ENCODE measurements at regions not wholly inside any gene's neighbourhood (a gene's known extent, or its start where the extent isn't known, plus 50 kb on each side); places are given as distances from the start of the nearest gene placed in this dataset.

DNA sequence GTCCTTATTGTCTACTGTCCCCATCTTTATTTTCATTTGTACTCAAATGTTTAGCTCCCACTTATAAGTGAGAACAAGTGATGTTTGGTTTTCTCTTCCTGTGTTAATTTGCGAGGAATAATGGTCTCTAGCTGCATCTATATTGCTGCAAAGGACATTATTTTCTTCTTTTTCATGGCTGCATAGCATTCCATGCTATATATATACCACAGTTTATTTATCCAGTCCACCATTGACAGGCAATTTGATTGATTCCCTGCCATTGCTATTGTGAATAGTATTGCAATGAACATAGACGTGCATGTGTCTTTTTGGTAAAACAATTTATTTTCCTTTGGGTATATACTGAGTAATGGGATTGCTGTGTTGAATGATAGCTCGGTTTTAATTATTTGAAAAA lies 1545.8 kb upstream of the RAG2 start:
- Mint-ChIP-seq H3K4me1 (ENCODE audit: unreplicated experiment) (no peaks in the 10 kb centered on the region), H3K36me3 (no peaks in the 10 kb centered on the region), H3K27me3 (no peaks in the 10 kb centered on the region), H3K4me3 (no peak overlapping the region), H3K27ac (no peak overlapping the region), H3K9me3 (peaks cover 7% of the 10 kb centered on the region)
- TF ChIP-seq, protein P1, sequence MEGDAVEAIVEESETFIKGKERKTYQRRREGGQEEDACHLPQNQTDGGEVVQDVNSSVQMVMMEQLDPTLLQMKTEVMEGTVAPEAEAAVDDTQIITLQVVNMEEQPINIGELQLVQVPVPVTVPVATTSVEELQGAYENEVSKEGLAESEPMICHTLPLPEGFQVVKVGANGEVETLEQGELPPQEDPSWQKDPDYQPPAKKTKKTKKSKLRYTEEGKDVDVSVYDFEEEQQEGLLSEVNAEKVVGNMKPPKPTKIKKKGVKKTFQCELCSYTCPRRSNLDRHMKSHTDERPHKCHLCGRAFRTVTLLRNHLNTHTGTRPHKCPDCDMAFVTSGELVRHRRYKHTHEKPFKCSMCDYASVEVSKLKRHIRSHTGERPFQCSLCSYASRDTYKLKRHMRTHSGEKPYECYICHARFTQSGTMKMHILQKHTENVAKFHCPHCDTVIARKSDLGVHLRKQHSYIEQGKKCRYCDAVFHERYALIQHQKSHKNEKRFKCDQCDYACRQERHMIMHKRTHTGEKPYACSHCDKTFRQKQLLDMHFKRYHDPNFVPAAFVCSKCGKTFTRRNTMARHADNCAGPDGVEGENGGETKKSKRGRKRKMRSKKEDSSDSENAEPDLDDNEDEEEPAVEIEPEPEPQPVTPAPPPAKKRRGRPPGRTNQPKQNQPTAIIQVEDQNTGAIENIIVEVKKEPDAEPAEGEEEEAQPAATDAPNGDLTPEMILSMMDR (conservative IDR thresholded peaks at IDR 0.05) = no peak
- DNase-seq (ENCODE audit: extremely low spot score, unreplicated experiment) = no peak

DNA sequence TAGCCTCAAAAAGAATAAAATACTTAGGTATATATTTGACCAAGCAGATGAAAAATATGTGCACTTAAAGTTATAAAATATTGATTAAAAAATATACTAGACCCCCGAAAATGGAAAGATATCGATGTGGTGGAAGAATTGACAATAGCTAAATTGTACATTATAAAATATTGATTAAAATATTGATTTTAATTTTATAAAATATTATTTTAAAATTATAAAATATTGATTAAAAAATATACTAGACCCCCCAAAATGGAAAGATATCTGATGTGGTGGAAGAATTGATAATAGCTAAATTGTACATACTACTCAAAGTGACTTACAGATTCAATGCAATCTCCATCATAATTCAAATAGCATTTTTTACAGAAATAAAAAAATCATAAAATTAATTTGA lies 1540.9 kb upstream of the RAG2 start:
- no peaks in the 10 kb centered on the region for H3K4me1 Mint-ChIP-seq (ENCODE audit: unreplicated experiment)
- H3K36me3 Mint-ChIP-seq = no peaks in the 10 kb centered on the region
- TF ChIP-seq, protein P1 (conservative IDR thresholded peaks at IDR 0.05) = no peak
- H3K27me3 Mint-ChIP-seq = no peaks in the 10 kb centered on the region
- H3K27ac Mint-ChIP-seq = no peak overlapping the region
- DNase-seq (ENCODE audit: extremely low spot score, unreplicated experiment) = no peak
- H3K9me3 Mint-ChIP-seq = no peaks in the 10 kb centered on the region
- H3K4me3 Mint-ChIP-seq = no peak overlapping the region

DNA sequence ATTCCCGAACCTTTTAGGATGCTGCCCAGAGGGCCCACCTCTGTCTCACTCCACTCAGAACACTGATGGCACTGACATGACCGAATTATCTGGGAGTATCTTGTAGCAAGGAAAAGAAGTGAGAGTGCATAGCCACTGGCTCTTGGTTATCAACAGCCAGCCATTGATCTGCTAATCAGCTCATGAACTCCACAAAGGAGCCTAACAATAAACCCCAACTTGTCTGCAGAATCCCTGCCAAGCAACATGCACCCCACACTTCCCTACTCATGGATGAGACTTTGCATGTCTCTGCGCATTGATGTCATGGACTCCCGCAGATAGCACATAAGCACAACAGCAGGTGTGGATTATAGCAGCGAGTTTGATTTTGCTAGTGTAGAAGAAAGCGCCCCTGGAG lies 1538.9 kb upstream of the RAG2 start:
- DNase-seq (ENCODE audit: extremely low spot score, unreplicated experiment) = no peak
- no peak overlapping the region for H3K4me3 Mint-ChIP-seq
- no peaks in the 10 kb centered on the region for H3K4me1 Mint-ChIP-seq (ENCODE audit: unreplicated experiment)
- no peak overlapping the region for H3K27ac Mint-ChIP-seq
- H3K36me3 Mint-ChIP-seq = no peaks in the 10 kb centered on the region
- no peaks in the 10 kb centered on the region for H3K9me3 Mint-ChIP-seq
- H3K27me3 Mint-ChIP-seq = no peaks in the 10 kb centered on the region
- TF ChIP-seq, protein P1 (conservative IDR thresholded peaks at IDR 0.05) = no peak

DNA sequence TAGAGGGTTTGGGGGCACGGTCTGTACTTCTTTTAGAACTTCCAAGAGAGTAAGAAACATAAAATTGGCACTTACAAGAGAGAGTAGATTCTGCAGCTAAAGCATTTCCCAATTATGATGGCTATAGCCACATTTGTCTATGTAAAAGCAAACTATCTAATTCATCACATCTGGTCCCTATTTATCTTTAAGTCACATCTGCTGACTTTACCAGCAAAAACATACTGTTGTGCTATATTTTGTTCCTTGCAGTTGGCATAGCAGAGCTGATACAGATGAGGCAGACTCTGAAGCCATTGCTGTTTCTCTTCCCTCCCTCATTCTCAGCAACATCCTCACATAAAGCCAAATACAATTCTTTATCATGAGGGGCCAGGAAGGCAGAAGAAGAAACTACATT lies 1533.5 kb upstream of the RAG2 start:
- no peak for DNase-seq (ENCODE audit: extremely low spot score, unreplicated experiment)
- H3K36me3 Mint-ChIP-seq = no peaks in the 10 kb centered on the region
- TF ChIP-seq, protein P1 (conservative IDR thresholded peaks at IDR 0.05) = no peak
- H3K4me3 Mint-ChIP-seq = no peak overlapping the region
- no peaks in the 10 kb centered on the region for H3K27me3 Mint-ChIP-seq
- peaks cover 3% of the 10 kb centered on the region for H3K9me3 Mint-ChIP-seq
- H3K4me1 Mint-ChIP-seq (ENCODE audit: unreplicated experiment) = peaks cover 14% of the 10 kb centered on the region
- H3K27ac Mint-ChIP-seq = no peak overlapping the region

DNA sequence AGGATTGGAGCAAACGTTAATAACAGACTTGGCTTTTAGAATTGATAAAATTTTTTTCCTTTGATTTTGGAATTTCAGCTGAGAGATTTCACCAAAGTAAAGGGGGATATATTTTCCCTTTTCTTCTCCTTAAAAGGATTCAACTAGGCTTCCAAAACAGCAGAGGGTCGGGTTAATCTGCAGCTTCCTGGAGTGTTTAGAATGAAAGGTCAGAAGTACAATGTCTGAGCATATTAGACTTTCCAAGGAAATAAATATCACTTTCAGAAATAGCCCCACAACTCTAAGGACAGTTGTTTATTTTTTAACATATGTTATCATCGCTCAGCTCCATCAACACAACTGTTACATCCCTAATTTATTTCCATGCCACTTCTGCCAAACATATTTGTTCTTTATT lies 1532.9 kb upstream of the RAG2 start:
- H3K4me3 Mint-ChIP-seq = no peak overlapping the region
- H3K4me1 Mint-ChIP-seq (ENCODE audit: unreplicated experiment) = peaks cover 14% of the 10 kb centered on the region
- DNase-seq (ENCODE audit: extremely low spot score, unreplicated experiment) = no peak
- peaks cover 3% of the 10 kb centered on the region for H3K9me3 Mint-ChIP-seq
- TF ChIP-seq, protein P1 (conservative IDR thresholded peaks at IDR 0.05) = no peak
- no peaks in the 10 kb centered on the region for H3K36me3 Mint-ChIP-seq
- no peaks in the 10 kb centered on the region for H3K27me3 Mint-ChIP-seq
- H3K27ac Mint-ChIP-seq = no peak overlapping the region

DNA sequence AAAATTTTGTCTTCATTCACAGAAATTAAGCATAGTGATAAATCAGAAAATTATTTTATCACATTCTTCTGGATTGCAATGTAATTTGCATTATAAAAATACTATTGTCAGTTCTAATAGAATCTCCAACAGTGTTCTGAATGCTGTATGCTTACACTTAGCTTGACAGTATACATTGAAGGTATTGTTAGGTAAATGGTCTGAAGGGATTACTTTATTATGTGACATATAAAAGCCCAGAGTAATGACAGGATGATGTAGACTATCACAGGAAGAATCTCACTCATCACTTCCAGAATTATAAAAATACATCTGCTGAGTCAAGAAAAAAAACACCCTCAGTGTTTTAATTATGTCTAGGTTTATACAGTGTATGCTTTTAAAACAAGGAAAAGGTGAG lies 1532.5 kb upstream of the RAG2 start:
- no peaks in the 10 kb centered on the region for H3K36me3 Mint-ChIP-seq
- peaks cover 14% of the 10 kb centered on the region for H3K4me1 Mint-ChIP-seq (ENCODE audit: unreplicated experiment)
- TF ChIP-seq, protein P1 (conservative IDR thresholded peaks at IDR 0.05) = no peak
- DNase-seq (ENCODE audit: extremely low spot score, unreplicated experiment) = no peak
- peaks cover 3% of the 10 kb centered on the region for H3K9me3 Mint-ChIP-seq
- H3K4me3 Mint-ChIP-seq = no peak overlapping the region
- H3K27me3 Mint-ChIP-seq = no peaks in the 10 kb centered on the region
- H3K27ac Mint-ChIP-seq = no peak overlapping the region
